Endothelial cell of umbilical vein (primary cell): ENCODE measurements at regions not wholly inside any gene's neighbourhood (a gene's known extent, or its start where the extent isn't known, plus 50 kb on each side); places are given as distances from the start of the nearest gene placed in this dataset.

Experiments used
- BruUV-seq: library from RNA; stranded (reverse); fragments of 400-500 nt; replicated peaks from 2 replicates; lab custom pipeline; 2021; lab: Mats Ljungman, UMichigan
- CTCF ChIA-PET: fragments of 300-600, 350-600 bp; sonication (Branson Sonifier 250); formaldehyde crosslinking; loops from one replicate; lab custom pipeline; 2021; ENCODE audit warnings: antibody characterized with exemption, inconsistent platforms; lab: Charles Lee
- POLR2A ChIA-PET: fragments of 300-600, 350-600 bp; sonication (Branson Sonifier 250); formaldehyde crosslinking; loops from one replicate; lab custom pipeline; 2021; ENCODE audit warnings: antibody characterized with exemption, inconsistent platforms; lab: Charles Lee
- DNase-seq: peaks from one replicate; pipeline ENCODE4 v3.0.0-alpha.2; 2011; ENCODE audit warnings: low read depth, low spot score
- FAIRE-seq: peaks from 2 replicates; lab custom pipeline; 2011; peaks lifted over from hg19 to GRCh38; lab: Jason Lieb, UNC
- H2AFZ ChIP-seq: 2 replicates; pipeline ENCODE4 v1.6.0; 2012; ENCODE audit warnings: low read depth, low read length, control low read depth, inconsistent platforms
- H3K27ac ChIP-seq: 2 replicates; pipeline ENCODE4 v1.5.1; 2011; ENCODE audit warnings: low read depth, mild to moderate bottlenecking, control low read depth, low read length, moderate library complexity; ENCODE audit not compliant: insufficient read depth
- H3K27me3 ChIP-seq, 2 experiments: 2 replicates each; pipeline versions ENCODE4 v1.6.0 to v1.6.1; 2011; ENCODE audit warnings: low read length in 2 of 2, mixed read lengths in 1 of 2; ENCODE audit not compliant: control insufficient read depth in 2 of 2, insufficient read depth in 2 of 2
- H3K36me3 ChIP-seq, 2 experiments: 2 replicates in 1 of 2; 3 replicates in 1 of 2; pipeline ENCODE4 v1.5.1; 2011; ENCODE audit warnings: low read length in 2 of 2, mild to moderate bottlenecking in 1 of 2, moderate library complexity in 1 of 2; ENCODE audit not compliant: control insufficient read depth in 2 of 2, insufficient read depth in 2 of 2; ENCODE audit errors: extremely low read depth in 1 of 2
- H3K4me1 ChIP-seq: 3 replicates; pipeline ENCODE4 v1.5.1; 2011; ENCODE audit warnings: mild to moderate bottlenecking, low read length; ENCODE audit not compliant: control insufficient read depth, insufficient read depth; ENCODE audit errors: extremely low read depth
- H3K4me2 ChIP-seq: 2 replicates; pipeline ENCODE4 v1.6.1; 2011; ENCODE audit warnings: low read length, control low read depth, mixed read lengths; ENCODE audit not compliant: insufficient read depth
- H3K4me3 ChIP-seq, 3 experiments: fragments of 200-600 bp in 1 of 3; sonication (generic), shearing (Covaris generic) in 1 of 3; replicated peaks in 1 of 3; 2 replicates each; pipeline ENCODE4 v1.5.1; 2011 to 2016; ENCODE audit warnings: control low read depth in 3 of 3, low read length in 3 of 3, mild to moderate bottlenecking in 2 of 3, inconsistent platforms in 1 of 3, low read depth in 1 of 3, moderate library complexity in 1 of 3; ENCODE audit not compliant: insufficient read depth in 1 of 3
- H3K79me2 ChIP-seq: 2 replicates; pipeline ENCODE4 v1.6.0; 2012; ENCODE audit warnings: low read length, inconsistent platforms; ENCODE audit not compliant: control insufficient read depth, insufficient read depth
- H3K9ac ChIP-seq: replicated peaks from 2 replicates; pipeline ENCODE3; 2011; ENCODE audit warnings: low read length, control low read depth; ENCODE audit not compliant: insufficient read depth; ENCODE audit errors: extremely low read depth
- H3K9me1 ChIP-seq: replicated peaks from 3 replicates; pipeline ENCODE4 v1.6.0; 2011; ENCODE audit warnings: mild to moderate bottlenecking, low read length; ENCODE audit not compliant: control insufficient read depth, insufficient read depth; ENCODE audit errors: extremely low read depth
- H3K9me3 ChIP-seq: replicated peaks from 2 replicates; pipeline ENCODE4 v1.5.1; 2012; ENCODE audit warnings: low read length, inconsistent platforms; ENCODE audit not compliant: control insufficient read depth, insufficient read depth
- H4K20me1 ChIP-seq: replicated peaks from 2 replicates; pipeline ENCODE3; 2011; ENCODE audit warnings: mild to moderate bottlenecking, low read length; ENCODE audit not compliant: control insufficient read depth, insufficient read depth; ENCODE audit errors: extremely low read depth
- EZH2 ChIP-seq: IDR thresholded peaks from 2 replicates; pipeline ENCODE4 v1.6.1; 2012; ENCODE audit warnings: borderline replicate concordance, low read depth, mild to moderate bottlenecking, moderate library complexity, low read length, inconsistent platforms; ENCODE audit not compliant: severe bottlenecking
- GATA2 ChIP-seq: IDR thresholded peaks from 2 replicates; pipeline ENCODE4 v1.7.0; 2011; ENCODE audit warnings: low read depth, mild to moderate bottlenecking, moderate library complexity, mixed read lengths, low read length; ENCODE audit not compliant: insufficient read length, insufficient read depth
- JUN ChIP-seq: IDR thresholded peaks from 2 replicates; pipeline ENCODE4 v1.6.1; 2011; ENCODE audit warnings: borderline replicate concordance, low read depth; ENCODE audit not compliant: insufficient read length, insufficient read depth
- POLR2A ChIP-seq: IDR thresholded peaks from 2 replicates; pipeline ENCODE4 v1.6.1; 2012; ENCODE audit warnings: low read depth, mild to moderate bottlenecking, control low read depth, low read length
- POLR2AphosphoS5 ChIP-seq: IDR thresholded peaks from 2 replicates; pipeline ENCODE4 v1.6.1; 2012; ENCODE audit warnings: low read depth, mild to moderate bottlenecking, control low read depth, low read length, moderate library complexity; ENCODE audit not compliant: insufficient read depth
- dilution Hi-C: fragments of 300-500 bp; cut with MboI; formaldehyde crosslinking; loops from one replicate; pipeline ENCODE4 v1.15.0; 2019; ENCODE audit warnings: low sequenced_read_pairs; ENCODE audit not compliant: extremely low pct_ligation_motif_present
- intact Hi-C: fragments of 100-400 bp; cut with micrococcal nuclease; formaldehyde crosslinking; loops from one replicate; pipeline ENCODE4 v1.10.0; 2022
- TF ChIP-seq, protein P1 (sequence below): IDR thresholded peaks from 2 replicates; pipeline ENCODE4 v1.6.1; 2011; ENCODE audit not compliant: insufficient read depth, insufficient read length
- TF ChIP-seq, protein P2 (sequence below), 2 donors: IDR thresholded peaks; 1 replicate in 1 of 2; 2 replicates in 1 of 2; pipeline ENCODE4 v1.5.1; 2011; ENCODE audit warnings: low read length in 2 of 2, mild to moderate bottlenecking in 2 of 2, moderate library complexity in 2 of 2, control low read depth in 1 of 2, inconsistent platforms in 1 of 2, low read depth in 1 of 2; ENCODE audit not compliant: insufficient read depth in 1 of 2; ENCODE audit errors: extremely low read depth in 1 of 2

DNA sequence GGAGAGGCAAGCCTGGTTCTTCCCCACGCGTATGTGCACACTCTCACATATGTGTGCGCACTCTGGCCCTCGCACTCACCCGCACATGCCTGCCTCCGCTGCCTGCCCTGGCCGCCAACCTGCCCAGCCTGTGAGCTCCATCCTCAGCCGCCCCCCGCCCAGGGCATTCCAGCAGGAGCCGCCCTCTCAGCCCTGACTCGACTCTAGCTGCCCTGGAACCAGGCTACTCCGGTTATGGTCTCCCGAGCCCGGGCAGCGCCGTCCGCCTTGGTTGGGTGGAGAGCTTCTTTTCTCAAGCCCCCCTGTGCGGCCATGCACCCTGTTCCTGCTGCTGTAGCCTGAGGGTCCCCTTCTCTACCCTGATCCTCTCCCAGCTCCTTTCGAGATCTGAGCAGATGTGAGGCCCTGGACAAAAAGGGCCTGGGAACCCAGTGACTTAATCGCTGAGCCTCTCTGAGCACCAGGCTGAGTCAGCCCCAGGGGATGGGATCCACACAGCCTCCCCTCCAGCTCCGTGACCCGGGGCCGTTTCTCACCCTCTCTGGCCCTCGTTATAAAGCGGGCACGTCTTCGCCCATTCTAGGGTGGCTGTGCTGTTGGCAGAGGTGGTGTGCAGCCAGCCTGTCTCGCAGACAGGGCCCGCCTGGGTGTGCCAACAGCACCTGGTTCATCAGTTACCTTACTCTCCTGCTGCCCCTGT lies 191.5 kb downstream of the TEX29 start:
- intact Hi-C loops: no loop called here
- CTCF ChIA-PET: no interaction called here
- Histone ChIP-seq H3K27ac (no peak overlapping the region), H3K27me3 (no peaks in the 10 kb centered on the region), H2AFZ (no peak overlapping the region), H3K36me3 (no peaks in the 10 kb centered on the region), H3K79me2 (no peaks in the 10 kb centered on the region), H3K9me3 (peaks cover 5% of the 10 kb centered on the region), H3K9me1 (no peaks in the 10 kb centered on the region), H3K4me3 (no peak overlapping the region), H3K4me2 (no peak overlapping the region), H3K9ac (no peak overlapping the region), H3K4me1 (no peaks in the 10 kb centered on the region), H4K20me1 (no peaks in the 10 kb centered on the region)
- POLR2A ChIA-PET: no interaction called here
- TF ChIP-seq JUN (no peak), POLR2AphosphoS5 (no peak), POLR2A (no peak), EZH2 (no peak), GATA2 (no peak)
- TF ChIP-seq, protein P1, sequence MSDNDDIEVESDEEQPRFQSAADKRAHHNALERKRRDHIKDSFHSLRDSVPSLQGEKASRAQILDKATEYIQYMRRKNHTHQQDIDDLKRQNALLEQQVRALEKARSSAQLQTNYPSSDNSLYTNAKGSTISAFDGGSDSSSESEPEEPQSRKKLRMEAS: no peak
- TF ChIP-seq, protein P2, sequence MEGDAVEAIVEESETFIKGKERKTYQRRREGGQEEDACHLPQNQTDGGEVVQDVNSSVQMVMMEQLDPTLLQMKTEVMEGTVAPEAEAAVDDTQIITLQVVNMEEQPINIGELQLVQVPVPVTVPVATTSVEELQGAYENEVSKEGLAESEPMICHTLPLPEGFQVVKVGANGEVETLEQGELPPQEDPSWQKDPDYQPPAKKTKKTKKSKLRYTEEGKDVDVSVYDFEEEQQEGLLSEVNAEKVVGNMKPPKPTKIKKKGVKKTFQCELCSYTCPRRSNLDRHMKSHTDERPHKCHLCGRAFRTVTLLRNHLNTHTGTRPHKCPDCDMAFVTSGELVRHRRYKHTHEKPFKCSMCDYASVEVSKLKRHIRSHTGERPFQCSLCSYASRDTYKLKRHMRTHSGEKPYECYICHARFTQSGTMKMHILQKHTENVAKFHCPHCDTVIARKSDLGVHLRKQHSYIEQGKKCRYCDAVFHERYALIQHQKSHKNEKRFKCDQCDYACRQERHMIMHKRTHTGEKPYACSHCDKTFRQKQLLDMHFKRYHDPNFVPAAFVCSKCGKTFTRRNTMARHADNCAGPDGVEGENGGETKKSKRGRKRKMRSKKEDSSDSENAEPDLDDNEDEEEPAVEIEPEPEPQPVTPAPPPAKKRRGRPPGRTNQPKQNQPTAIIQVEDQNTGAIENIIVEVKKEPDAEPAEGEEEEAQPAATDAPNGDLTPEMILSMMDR (IDR thresholded peaks at IDR 0.05; ENCODE audit: extremely low read depth in 1 of 2, insufficient read depth in 1 of 2, low read depth in 1 of 2, low read length in 2 of 2): no peak
- dilution Hi-C loops: no loop called here
- FAIRE-seq (no peak), DNase-seq (no peak)
- BruUV-seq: no TSS peak
